Lower leg skin (tissue), 4 donors: ENCODE measurements at regions not wholly inside any gene's neighbourhood (a gene's known extent, or its start where the extent isn't known, plus 50 kb on each side); places are given as distances from the start of the nearest gene placed in this dataset.

Source experiments
- DNase-seq, 2 donors: peaks; one replicate each; pipeline ENCODE4 v3.0.0-alpha.2; 2019; ENCODE audit warnings: low spot score in 2 of 2
- H3K4me3 ChIP-seq: fragments of 200-600 bp; sonication (generic); 2 replicates; pipeline ENCODE4 v1.5.1; 2017; ENCODE audit warnings: mild to moderate bottlenecking, low read depth; ENCODE audit not compliant: poor library complexity, severe bottlenecking
- POLR2A ChIP-seq, 2 donors: fragments of 450-650 bp; IDR thresholded peaks; one replicate each; pipeline ENCODE4 v1.6.1; 2016 to 2017; ENCODE audit warnings: antibody characterized with exemption in 2 of 2, mild to moderate bottlenecking in 1 of 2, moderate library complexity in 1 of 2
- WGBS, 2 donors: methylation state at CpG; one replicate each; pipeline ENCODE4 v1.1.5; 2018; 5-methylcytosine and 5-hydroxymethylcytosine counted together
- intact Hi-C: fragments of 100-400 bp; cut with DNase I; formaldehyde crosslinking; loops from one replicate; pipeline ENCODE4 v1.15.0; 2023; ENCODE audit warnings: low total_unique reads
- TF ChIP-seq, protein P1 (sequence below), 3 donors: fragments of 450-650 bp; IDR thresholded peaks; one replicate each; pipeline ENCODE4 v1.5.1; 2016; ENCODE audit warnings: antibody characterized with exemption in 3 of 3, mild to moderate bottlenecking in 3 of 3, moderate library complexity in 2 of 3

DNA sequence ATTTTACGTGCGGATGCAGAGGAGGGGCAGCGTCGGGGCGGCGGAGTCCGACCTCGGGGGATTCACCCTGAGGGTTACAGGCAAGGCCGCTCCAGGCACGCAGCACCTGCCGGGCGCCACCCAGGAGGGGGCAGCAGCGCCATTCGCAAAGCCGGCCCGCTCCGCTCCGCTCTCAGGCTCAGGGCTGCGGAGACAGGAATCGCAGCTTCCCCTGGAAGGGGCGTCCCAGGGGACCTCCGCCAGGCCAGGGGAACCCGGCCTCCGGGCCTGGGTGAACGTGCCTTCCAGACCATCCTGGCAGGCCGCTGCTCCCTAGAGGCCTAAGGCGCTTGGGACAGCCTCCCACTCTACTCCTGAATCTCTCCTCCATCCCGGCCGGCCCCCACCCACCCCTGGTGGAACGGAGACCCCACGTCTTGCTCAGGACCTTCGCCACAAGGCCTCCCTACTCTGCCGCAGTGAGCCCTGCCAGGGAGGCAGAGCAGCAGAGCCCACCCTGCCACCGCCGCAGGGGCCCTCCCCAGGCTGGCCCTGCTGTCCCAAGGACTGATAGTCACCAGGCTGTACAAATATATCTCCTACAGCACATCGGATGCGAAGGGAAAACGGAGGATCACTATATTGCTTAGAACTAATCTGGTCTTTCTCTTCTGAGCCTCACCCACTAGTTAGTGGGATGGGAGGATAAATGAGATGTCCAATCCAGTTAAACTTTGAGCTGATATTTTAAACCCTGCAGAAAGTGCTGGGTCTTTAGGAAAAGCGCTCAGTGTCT, 115.0 kb downstream of the SMIM20 start:
- WGBS, 2 donors: 27 to 28% methylated on average over 30 to 32 of the region's 39 CpGs
- TF ChIP-seq, protein P1, sequence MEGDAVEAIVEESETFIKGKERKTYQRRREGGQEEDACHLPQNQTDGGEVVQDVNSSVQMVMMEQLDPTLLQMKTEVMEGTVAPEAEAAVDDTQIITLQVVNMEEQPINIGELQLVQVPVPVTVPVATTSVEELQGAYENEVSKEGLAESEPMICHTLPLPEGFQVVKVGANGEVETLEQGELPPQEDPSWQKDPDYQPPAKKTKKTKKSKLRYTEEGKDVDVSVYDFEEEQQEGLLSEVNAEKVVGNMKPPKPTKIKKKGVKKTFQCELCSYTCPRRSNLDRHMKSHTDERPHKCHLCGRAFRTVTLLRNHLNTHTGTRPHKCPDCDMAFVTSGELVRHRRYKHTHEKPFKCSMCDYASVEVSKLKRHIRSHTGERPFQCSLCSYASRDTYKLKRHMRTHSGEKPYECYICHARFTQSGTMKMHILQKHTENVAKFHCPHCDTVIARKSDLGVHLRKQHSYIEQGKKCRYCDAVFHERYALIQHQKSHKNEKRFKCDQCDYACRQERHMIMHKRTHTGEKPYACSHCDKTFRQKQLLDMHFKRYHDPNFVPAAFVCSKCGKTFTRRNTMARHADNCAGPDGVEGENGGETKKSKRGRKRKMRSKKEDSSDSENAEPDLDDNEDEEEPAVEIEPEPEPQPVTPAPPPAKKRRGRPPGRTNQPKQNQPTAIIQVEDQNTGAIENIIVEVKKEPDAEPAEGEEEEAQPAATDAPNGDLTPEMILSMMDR (IDR thresholded peaks at IDR 0.05): peak in 1 of 3 donors; percentile 72
- no peak for TF ChIP-seq POLR2A (IDR thresholded peaks at IDR 0.05)

DNA sequence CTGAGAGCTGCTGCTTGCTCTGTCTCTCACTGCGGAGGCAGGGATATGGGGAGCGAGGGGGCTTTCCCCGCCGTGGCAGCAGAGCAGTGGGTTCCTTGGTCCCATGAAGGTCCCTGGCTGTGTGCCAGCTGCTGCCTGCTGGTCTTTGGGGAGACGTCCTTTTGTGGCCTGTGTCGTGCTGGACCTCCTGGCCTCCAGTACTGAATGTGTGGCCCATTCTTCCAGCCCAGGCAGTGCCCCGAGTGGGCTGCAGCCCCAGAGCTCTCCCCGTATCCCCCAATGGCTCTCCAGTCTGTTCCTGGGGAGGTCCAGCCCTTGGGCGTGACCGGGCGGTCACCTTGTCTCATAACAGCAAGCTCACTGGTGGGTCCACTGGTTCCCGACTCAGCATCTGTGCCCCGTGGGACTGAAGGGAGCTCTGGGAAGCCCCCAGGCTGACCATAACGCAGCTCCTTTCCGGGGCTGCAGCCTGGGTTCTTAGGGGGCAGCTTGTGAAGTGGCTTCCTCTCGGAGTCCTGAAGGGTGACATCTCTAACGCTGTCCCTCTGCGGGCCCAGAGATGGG, 115.6 kb downstream of the SMIM20 start:
- intact Hi-C loops: no loop called here
- H3K4me3 ChIP-seq: no peak overlapping the region
- DNase-seq: no peak
- TF ChIP-seq, protein P1 (IDR thresholded peaks at IDR 0.05): no peak
- TF ChIP-seq POLR2A (IDR thresholded peaks at IDR 0.05): no peak
- WGBS, 2 donors: 75 to 81% methylated on average over 17 to 18 of the region's 18 CpGs

More for the DNA sequence above, 115.0 kb downstream of the SMIM20 start:
- intact Hi-C loops: no loop called here
- peak in 1 of 2 donors; percentile 95 for DNase-seq
- H3K4me3 ChIP-seq: no peak overlapping the region

- TF ChIP-seq, protein P1 (IDR thresholded peaks at IDR 0.05): no peak
- TF ChIP-seq POLR2A (IDR thresholded peaks at IDR 0.05): no peak
- DNase-seq: no peak
- no peak overlapping the region for H3K4me3 ChIP-seq
- intact Hi-C loops: no loop called here
- WGBS, 2 donors: 50 to 79% methylated on average over 5 of the region's 5 CpGs
Measured at GRCh38 chr4:26030260-26030667, 116.2 kb downstream of the SMIM20 start.

GRCh38 chr4:26030780-26031179, 116.8 kb downstream of the SMIM20 start:
- H3K4me3 ChIP-seq: no peak overlapping the region
- intact Hi-C loops: no loop called here
- peak in 1 of 2 donors; percentile 53 for DNase-seq
- TF ChIP-seq, protein P1 (IDR thresholded peaks at IDR 0.05): no peak
- TF ChIP-seq POLR2A (IDR thresholded peaks at IDR 0.05): no peak
- 92 to 94% methylated on average over 8 of the region's 8 CpGs for WGBS, 2 donors

GRCh38 chr4:26031704-26032103, 117.7 kb downstream of the SMIM20 start:
- 91 to 96% methylated on average over 4 of the region's 4 CpGs for WGBS, 2 donors
- TF ChIP-seq POLR2A (IDR thresholded peaks at IDR 0.05): no peak
- intact Hi-C loops: no loop called here
- H3K4me3 ChIP-seq: no peak overlapping the region
- DNase-seq: no peak

GRCh38 chr4:26032142-26032541, 118.1 kb downstream of the SMIM20 start:
- 82 to 83% methylated on average over 6 of the region's 6 CpGs for whole genome bisulfite sequencing, 2 donors
- no peak for DNase-seq
- intact Hi-C loops: no loop called here
- no peak for TF ChIP-seq POLR2A (IDR thresholded peaks at IDR 0.05)
- TF ChIP-seq, protein P1 (IDR thresholded peaks at IDR 0.05): no peak
- H3K4me3 ChIP-seq: no peak overlapping the region
